22Rv1 (cell line): ENCODE measurements at regions not wholly inside any gene's neighbourhood (a gene's known extent, or its start where the extent isn't known, plus 50 kb on each side); places are given as distances from the start of the nearest gene placed in this dataset.

Experiments used
- H3K27ac ChIP-seq: fragments of 450-650 bp; 2 replicates; pipeline ENCODE4 v1.5.1; 2017
- ZFX ChIP-seq: fragments of 450-650 bp; IDR thresholded peaks from 2 replicates; pipeline ENCODE4 v1.6.1; 2017; ENCODE audit warnings: antibody characterized with exemption, borderline replicate concordance
- TF ChIP-seq, protein P1 (sequence below): fragments of 450-650 bp; IDR thresholded peaks from 2 replicates; pipeline ENCODE4 v1.5.1; 2017; ENCODE audit warnings: mild to moderate bottlenecking

- no peak overlapping the region for H3K27ac ChIP-seq
- no peak for TF ChIP-seq ZFX
- TF ChIP-seq, protein P1, sequence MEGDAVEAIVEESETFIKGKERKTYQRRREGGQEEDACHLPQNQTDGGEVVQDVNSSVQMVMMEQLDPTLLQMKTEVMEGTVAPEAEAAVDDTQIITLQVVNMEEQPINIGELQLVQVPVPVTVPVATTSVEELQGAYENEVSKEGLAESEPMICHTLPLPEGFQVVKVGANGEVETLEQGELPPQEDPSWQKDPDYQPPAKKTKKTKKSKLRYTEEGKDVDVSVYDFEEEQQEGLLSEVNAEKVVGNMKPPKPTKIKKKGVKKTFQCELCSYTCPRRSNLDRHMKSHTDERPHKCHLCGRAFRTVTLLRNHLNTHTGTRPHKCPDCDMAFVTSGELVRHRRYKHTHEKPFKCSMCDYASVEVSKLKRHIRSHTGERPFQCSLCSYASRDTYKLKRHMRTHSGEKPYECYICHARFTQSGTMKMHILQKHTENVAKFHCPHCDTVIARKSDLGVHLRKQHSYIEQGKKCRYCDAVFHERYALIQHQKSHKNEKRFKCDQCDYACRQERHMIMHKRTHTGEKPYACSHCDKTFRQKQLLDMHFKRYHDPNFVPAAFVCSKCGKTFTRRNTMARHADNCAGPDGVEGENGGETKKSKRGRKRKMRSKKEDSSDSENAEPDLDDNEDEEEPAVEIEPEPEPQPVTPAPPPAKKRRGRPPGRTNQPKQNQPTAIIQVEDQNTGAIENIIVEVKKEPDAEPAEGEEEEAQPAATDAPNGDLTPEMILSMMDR, result no peak
Observed at GRCh38 chr5:130678637-130679036, 486.4 kb downstream of the HINT1 start.

GRCh38 chr5:130666462-130666861, 498.6 kb downstream of the HINT1 start:
- TF ChIP-seq, protein P1, result no peak
- no peak for TF ChIP-seq ZFX
- no peak overlapping the region for H3K27ac ChIP-seq

DNA sequence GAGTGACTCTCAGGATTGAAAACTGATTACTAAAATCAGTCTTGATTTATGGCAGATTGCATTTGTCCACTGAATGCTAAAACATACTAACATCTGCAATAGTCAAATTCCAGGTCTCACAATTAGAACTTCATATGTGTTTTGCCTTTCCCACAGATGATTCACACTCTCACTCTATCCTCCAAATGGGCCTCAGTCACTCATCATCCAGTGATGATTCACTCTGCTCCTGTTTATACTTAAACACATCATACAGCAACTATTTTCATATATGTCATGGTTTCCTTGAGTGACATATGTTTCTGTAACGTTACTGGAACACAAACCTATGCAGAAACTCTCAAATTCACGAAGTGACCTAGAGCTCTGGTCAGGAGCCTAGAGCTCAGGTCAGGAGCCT, 512.9 kb downstream of the HINT1 start:
- H3K27ac ChIP-seq, result no peak overlapping the region
- TF ChIP-seq ZFX, result no peak
- TF ChIP-seq, protein P1, result no peak

DNA sequence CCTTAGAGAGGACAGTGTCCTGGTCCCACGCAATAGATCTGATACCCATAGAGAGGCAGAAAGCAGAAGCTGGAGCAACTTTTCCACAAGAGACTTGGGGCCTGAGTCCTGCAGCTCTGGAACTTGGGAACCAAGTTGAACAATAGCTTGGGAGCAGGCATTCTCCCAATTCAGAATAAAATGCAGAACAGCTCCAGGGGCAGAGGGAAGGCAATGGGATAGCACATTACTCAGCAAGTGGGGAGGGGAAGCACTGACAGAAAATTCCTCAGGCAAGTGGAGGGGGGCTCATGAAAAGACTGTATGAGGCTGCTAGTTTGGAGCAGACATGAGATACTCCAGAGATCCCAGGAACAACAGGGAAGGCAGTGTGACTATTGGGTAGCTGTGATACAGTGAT, 513.6 kb downstream of the HINT1 start:
- no peak overlapping the region for H3K27ac ChIP-seq
- TF ChIP-seq ZFX, result no peak
- TF ChIP-seq, protein P1, result no peak

DNA sequence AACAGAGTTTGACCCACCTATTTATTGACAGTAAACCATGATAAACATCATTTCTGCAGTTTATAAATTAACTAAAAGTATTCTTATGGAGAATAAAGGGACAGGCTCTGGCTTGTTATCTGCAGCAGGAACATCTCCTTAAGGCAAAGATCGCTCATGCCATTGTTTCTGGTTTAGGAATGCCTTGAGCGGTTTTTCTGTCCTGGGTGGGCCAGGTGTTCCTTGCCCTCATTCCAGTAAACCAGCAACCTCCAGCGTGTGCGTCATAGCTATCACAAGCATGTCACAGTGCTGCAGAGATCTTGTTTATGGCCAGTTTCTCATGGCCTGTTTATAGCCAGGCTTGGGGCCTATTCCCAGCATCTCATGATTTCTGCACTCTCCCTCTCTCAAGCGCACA, 521.7 kb downstream of the HINT1 start:
- TF ChIP-seq, protein P1, result no peak
- no peak overlapping the region for H3K27ac ChIP-seq

GRCh38 chr5:130642461-130642860, 522.6 kb downstream of the HINT1 start:
- TF ChIP-seq ZFX, result no peak
- TF ChIP-seq, protein P1, result no peak
- no peak overlapping the region for H3K27ac ChIP-seq

- TF ChIP-seq, protein P1, result no peak
- TF ChIP-seq ZFX, result no peak
- H3K27ac ChIP-seq, result no peak overlapping the region
Observed at GRCh38 chr5:130627145-130627544, 537.9 kb downstream of the HINT1 start.
